NCI-H128 (cell line): ENCODE measurements at regions not wholly inside any gene's neighbourhood (a gene's known extent, or its start where the extent isn't known, plus 50 kb on each side); places are given as distances from the start of the nearest gene placed in this dataset.

Source experiments
- DNase-seq: peaks from one replicate; lab custom pipeline; 2025; ENCODE audit not compliant: unreplicated experiment; lab: John Stamatoyannopoulos, UW

GRCh38 chr1:14094611-14095400, 394.8 kb downstream of the PRDM2 start:
- DNase-seq = no peak

GRCh38 chr1:14098294-14098913, 398.4 kb downstream of the PRDM2 start:
- no peak for DNase-seq

GRCh38 chr1:14100444-14100843, 400.5 kb downstream of the PRDM2 start:
- no peak for DNase-seq

- no peak for DNase-seq
Observed at GRCh38 chr1:14100919-14101318, 400.9 kb downstream of the PRDM2 start.

GRCh38 chr1:14102180-14102579, 402.2 kb downstream of the PRDM2 start:
- DNase-seq = no peak

GRCh38 chr1:14103878-14104430, 404.0 kb downstream of the PRDM2 start:
- DNase-seq = no peak

GRCh38 chr1:14106126-14106525, 406.1 kb downstream of the PRDM2 start:
- no peak for DNase-seq

- no peak for DNase-seq
Observed at GRCh38 chr1:14106679-14107313, 406.8 kb downstream of the PRDM2 start.

- DNase-seq = no peak
Observed at GRCh38 chr1:14108356-14109275, 408.6 kb downstream of the PRDM2 start.

GRCh38 chr1:14109276-14109635, 409.3 kb downstream of the PRDM2 start:
- no peak for DNase-seq

GRCh38 chr1:14110040-14110439, 410.1 kb downstream of the PRDM2 start:
- DNase-seq = no peak

- no peak for DNase-seq
Observed at GRCh38 chr1:14111121-14111520, 411.1 kb downstream of the PRDM2 start.

- no peak for DNase-seq
Observed at GRCh38 chr1:14112613-14113012, 412.6 kb downstream of the PRDM2 start.

GRCh38 chr1:14113271-14113670, 413.3 kb downstream of the PRDM2 start:
- DNase-seq = no peak

- DNase-seq = no peak
Observed at GRCh38 chr1:14113841-14114567, 414.0 kb downstream of the PRDM2 start.

GRCh38 chr1:14115976-14116375, 416.0 kb downstream of the PRDM2 start:
- no peak for DNase-seq

GRCh38 chr1:14117700-14118099, 417.7 kb downstream of the PRDM2 start:
- no peak for DNase-seq

- DNase-seq = no peak
Observed at GRCh38 chr1:14118691-14119485, 418.9 kb downstream of the PRDM2 start.

GRCh38 chr1:14120895-14121294, 420.9 kb downstream of the PRDM2 start:
- DNase-seq = no peak
